SU-DHL-6 (cell line): ENCODE measurements at regions not wholly inside any gene's neighbourhood (a gene's known extent, or its start where the extent isn't known, plus 50 kb on each side); places are given as distances from the start of the nearest gene placed in this dataset.

Experiments
- H2AFZ ChIP-seq: fragments of 200-600 bp; sonication (generic); 2 replicates; pipeline ENCODE4 v1.6.1; 2014; ENCODE audit warnings: low read depth, mild to moderate bottlenecking, moderate library complexity, mixed read lengths, antibody characterized with exemption, low read length; ENCODE audit not compliant: severe bottlenecking
- H3F3A ChIP-seq: fragments of 200-600 bp; shearing (Covaris generic); 2 replicates; pipeline ENCODE4 v1.6.0; 2016; ENCODE audit warnings: antibody characterized with exemption, mild to moderate bottlenecking; ENCODE audit not compliant: insufficient read depth
- H3K27ac ChIP-seq: fragments of 200-600 bp; sonication (generic); 2 replicates; pipeline ENCODE4 v1.5.1; 2016; ENCODE audit warnings: low read depth, mild to moderate bottlenecking, low read length, moderate library complexity, mixed read lengths
- H3K27me3 ChIP-seq: fragments of 200-600 bp; sonication (generic), shearing (Covaris generic); 2 replicates; pipeline ENCODE4 v1.6.0; 2014; ENCODE audit warnings: mild to moderate bottlenecking, low read length
- H3K36me3 ChIP-seq: fragments of 200-600 bp; sonication (generic); 2 replicates; pipeline ENCODE4 v1.6.1; 2014; ENCODE audit warnings: mild to moderate bottlenecking, low read length, mixed read lengths
- H3K4me2 ChIP-seq: fragments of 300-600, 200-600 bp; shearing (Covaris generic), sonication (generic); 2 replicates; pipeline ENCODE4 v1.6.0; 2014; ENCODE audit warnings: low read length, low read depth, mild to moderate bottlenecking; ENCODE audit not compliant: poor library complexity, severe bottlenecking
- H3K4me3 ChIP-seq: fragments of 200-600 bp; sonication (generic); 2 replicates; pipeline ENCODE4 v1.5.1; 2014; ENCODE audit warnings: antibody characterized with exemption, low read length, mild to moderate bottlenecking, mixed read lengths; ENCODE audit not compliant: insufficient read depth, poor library complexity, severe bottlenecking
- H3K79me2 ChIP-seq: fragments of 200-600 bp; sonication (generic); 2 replicates; pipeline ENCODE4 v1.6.1; 2014; ENCODE audit warnings: mild to moderate bottlenecking, low read length, moderate library complexity; ENCODE audit not compliant: insufficient read depth
- H3K9ac ChIP-seq: fragments of 200-600 bp; sonication (generic); 2 replicates; pipeline ENCODE4 v1.7.0; 2014; ENCODE audit warnings: mild to moderate bottlenecking, low read length
- H3K9me2 ChIP-seq: fragments of 200-600 bp; sonication (generic); replicated peaks from 2 replicates; pipeline ENCODE4 v1.6.1; 2014; ENCODE audit warnings: low read length; ENCODE audit not compliant: insufficient read depth
- H3K9me3 ChIP-seq: fragments of 200-600 bp; sonication (generic); 2 replicates; pipeline ENCODE4 v1.6.1; 2014; ENCODE audit warnings: low read length, mixed read lengths; ENCODE audit not compliant: insufficient read depth
- H4K20me1 ChIP-seq: fragments of 200-600 bp; sonication (generic); 2 replicates; pipeline ENCODE4 v1.6.1; 2014; ENCODE audit warnings: low read depth, mild to moderate bottlenecking, antibody characterized with exemption, low read length, moderate library complexity, mixed read lengths
- EZH2phosphoT487 ChIP-seq: fragments of 200-600 bp; sonication (generic), shearing (Covaris generic); conservative IDR thresholded peaks from 2 replicates; pipeline ENCODE4 v1.6.1; 2018; ENCODE audit warnings: mild to moderate bottlenecking, antibody characterized with exemption, low read length, moderate library complexity, mixed read lengths
- TF ChIP-seq, protein P1 (sequence below): fragments of 200-600 bp; sonication (generic); IDR thresholded peaks from one replicate; pipeline ENCODE4 v1.5.1; 2017; ENCODE audit warnings: antibody characterized with exemption, mild to moderate bottlenecking, low read length, moderate library complexity; ENCODE audit not compliant: insufficient read depth, poor library complexity, severe bottlenecking

DNA sequence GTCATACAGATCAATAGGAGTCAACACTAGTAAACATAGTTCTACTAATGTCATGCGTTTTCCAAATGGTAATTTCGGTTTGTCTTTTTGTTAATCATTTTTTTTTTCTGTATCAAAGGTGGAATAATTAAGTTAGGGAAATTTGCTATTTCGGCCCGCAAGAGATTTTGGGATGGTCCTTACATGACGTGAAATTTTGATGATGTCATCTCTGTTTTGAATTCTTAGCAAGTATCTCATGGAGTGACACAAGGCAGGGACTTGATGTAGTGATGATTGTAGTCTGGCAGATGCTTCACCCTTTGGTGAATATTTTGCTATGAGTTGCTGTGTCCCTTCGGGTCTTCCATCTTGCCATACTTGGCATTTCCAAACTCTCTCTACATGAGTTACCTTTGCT is 608.0 kb downstream of the BCKDHB start:
- no peaks in the 10 kb centered on the region for H3K27me3 ChIP-seq
- no peak overlapping the region for H3K27ac ChIP-seq
- no peaks in the 10 kb centered on the region for H4K20me1 ChIP-seq
- no peaks in the 10 kb centered on the region for H3K9me2 ChIP-seq
- H3K4me3 ChIP-seq = no peak overlapping the region
- H3K9me3 ChIP-seq = no peaks in the 10 kb centered on the region
- H3K9ac ChIP-seq = no peak overlapping the region
- H2AFZ ChIP-seq = no peak overlapping the region
- no peaks in the 10 kb centered on the region for H3F3A ChIP-seq
- TF ChIP-seq, protein P1, sequence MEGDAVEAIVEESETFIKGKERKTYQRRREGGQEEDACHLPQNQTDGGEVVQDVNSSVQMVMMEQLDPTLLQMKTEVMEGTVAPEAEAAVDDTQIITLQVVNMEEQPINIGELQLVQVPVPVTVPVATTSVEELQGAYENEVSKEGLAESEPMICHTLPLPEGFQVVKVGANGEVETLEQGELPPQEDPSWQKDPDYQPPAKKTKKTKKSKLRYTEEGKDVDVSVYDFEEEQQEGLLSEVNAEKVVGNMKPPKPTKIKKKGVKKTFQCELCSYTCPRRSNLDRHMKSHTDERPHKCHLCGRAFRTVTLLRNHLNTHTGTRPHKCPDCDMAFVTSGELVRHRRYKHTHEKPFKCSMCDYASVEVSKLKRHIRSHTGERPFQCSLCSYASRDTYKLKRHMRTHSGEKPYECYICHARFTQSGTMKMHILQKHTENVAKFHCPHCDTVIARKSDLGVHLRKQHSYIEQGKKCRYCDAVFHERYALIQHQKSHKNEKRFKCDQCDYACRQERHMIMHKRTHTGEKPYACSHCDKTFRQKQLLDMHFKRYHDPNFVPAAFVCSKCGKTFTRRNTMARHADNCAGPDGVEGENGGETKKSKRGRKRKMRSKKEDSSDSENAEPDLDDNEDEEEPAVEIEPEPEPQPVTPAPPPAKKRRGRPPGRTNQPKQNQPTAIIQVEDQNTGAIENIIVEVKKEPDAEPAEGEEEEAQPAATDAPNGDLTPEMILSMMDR = no peak
- TF ChIP-seq EZH2phosphoT487 = no peak
- no peaks in the 10 kb centered on the region for H3K79me2 ChIP-seq
- no peak overlapping the region for H3K4me2 ChIP-seq
- H3K36me3 ChIP-seq = no peaks in the 10 kb centered on the region

DNA sequence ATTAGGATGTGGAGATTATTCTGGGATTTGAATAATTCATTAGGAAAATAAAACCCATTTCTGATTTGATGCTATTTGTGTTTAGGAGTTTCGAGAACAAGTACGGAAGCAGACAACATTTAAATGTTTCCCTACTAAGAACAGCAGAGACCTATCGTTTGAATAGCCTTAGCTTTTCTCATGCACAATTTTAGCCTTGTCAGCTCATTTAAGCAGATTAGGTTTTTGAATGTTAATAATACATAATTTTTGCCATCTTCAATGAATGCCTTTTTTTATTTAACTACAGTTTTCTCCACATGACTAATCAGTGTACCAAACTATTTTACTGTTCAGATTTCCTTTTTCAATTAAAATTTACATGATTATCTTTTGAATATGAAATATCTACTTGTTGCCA is 592.0 kb downstream of the BCKDHB start:
- TF ChIP-seq, protein P1 = no peak
- TF ChIP-seq EZH2phosphoT487 = no peak
- Histone ChIP-seq H3K9ac (no peak overlapping the region), H3K9me2 (no peaks in the 10 kb centered on the region), H3K27ac (no peak overlapping the region), H2AFZ (no peak overlapping the region), H3F3A (no peaks in the 10 kb centered on the region), H3K9me3 (no peaks in the 10 kb centered on the region), H3K36me3 (no peaks in the 10 kb centered on the region), H3K27me3 (no peaks in the 10 kb centered on the region), H3K4me2 (no peak overlapping the region), H4K20me1 (no peaks in the 10 kb centered on the region), H3K4me3 (no peak overlapping the region), H3K79me2 (no peaks in the 10 kb centered on the region)

DNA sequence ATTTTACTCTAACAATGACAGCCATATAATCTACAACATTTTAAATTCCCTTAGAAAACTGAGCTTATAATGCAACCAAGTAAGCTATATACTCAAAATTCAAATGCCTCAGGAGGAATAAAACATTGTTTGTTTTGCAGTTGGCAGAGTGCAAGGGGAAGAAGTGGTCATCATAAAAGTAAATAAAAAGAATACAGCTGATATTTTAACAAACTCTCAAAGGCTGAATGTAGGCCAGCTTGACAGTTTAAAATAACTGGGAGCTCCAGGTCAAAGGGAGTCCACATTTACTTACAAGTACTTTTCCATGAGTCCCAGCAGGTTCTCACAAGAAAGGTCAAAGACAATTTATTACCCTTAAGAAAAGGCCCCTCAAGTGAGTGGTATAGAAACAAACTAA is 589.8 kb downstream of the BCKDHB start:
- H3K9me3 ChIP-seq = no peaks in the 10 kb centered on the region

More for the DNA sequence above, 589.8 kb downstream of the BCKDHB start:
- TF ChIP-seq EZH2phosphoT487 = no peak
- TF ChIP-seq, protein P1 = no peak
- H3K27me3 ChIP-seq = no peaks in the 10 kb centered on the region
- H4K20me1 ChIP-seq = no peaks in the 10 kb centered on the region
- H2AFZ ChIP-seq = no peak overlapping the region
- no peak overlapping the region for H3K4me2 ChIP-seq
- H3K27ac ChIP-seq = no peak overlapping the region
- H3K9me2 ChIP-seq = no peaks in the 10 kb centered on the region
- no peak overlapping the region for H3K9ac ChIP-seq
- H3K4me3 ChIP-seq = no peak overlapping the region
- H3F3A ChIP-seq = no peaks in the 10 kb centered on the region
- no peaks in the 10 kb centered on the region for H3K79me2 ChIP-seq
- no peaks in the 10 kb centered on the region for H3K36me3 ChIP-seq
